ENCODE measurements at regions not wholly inside any gene's neighbourhood (a gene's known extent, or its start where the extent isn't known, plus 50 kb on each side); places are given as distances from the start of the nearest gene placed in this dataset.
A peak's percentile ranks its signal among the peaks of the same experiment; 100 is the strongest.
"Not testable (repeated sequence)": the region's sequence is repeated elsewhere in the genome, so short reads cannot be mapped to it uniquely, and the experiment has no call there.

DNA sequence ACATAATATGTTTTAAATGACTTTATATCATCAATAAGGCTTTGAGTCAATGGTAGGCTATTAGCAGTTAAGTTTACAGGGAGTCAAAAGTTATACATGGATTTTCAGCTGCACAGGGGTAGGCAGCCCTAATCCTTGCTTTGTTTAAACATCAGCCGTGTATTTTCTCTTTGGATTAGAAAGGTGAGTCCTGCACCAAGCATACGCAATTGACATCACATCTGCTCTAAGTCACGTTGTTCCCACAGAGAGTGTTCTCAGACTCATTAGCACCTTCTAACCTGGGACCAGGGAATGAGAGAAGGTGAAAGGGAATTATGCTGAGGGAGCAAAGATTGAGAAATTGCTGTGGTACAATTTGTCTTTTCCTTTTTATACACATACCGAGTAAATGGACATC, 148.6 kb upstream of the ZNF804B start:
- no peak for DNase-seq

DNA sequence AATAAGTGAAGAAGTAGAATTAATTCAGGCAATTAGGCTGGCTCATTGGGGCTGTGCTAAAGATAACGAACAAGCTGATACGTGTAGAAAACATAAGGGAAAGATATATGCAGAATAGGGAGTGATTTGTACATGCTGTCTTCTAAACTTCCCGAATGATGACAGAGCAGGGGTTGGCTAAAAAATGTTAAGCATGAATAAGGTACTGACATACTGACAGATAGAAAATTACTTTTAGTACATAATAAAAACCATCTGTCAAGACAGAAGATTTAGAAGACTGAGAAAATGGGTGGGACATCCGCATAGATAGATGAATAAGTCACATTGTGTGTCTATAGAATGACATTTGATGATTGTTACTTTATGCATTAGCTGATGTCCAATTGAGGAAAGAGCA, 158.8 kb upstream of the ZNF804B start:
- no peak for DNase-seq

DNA sequence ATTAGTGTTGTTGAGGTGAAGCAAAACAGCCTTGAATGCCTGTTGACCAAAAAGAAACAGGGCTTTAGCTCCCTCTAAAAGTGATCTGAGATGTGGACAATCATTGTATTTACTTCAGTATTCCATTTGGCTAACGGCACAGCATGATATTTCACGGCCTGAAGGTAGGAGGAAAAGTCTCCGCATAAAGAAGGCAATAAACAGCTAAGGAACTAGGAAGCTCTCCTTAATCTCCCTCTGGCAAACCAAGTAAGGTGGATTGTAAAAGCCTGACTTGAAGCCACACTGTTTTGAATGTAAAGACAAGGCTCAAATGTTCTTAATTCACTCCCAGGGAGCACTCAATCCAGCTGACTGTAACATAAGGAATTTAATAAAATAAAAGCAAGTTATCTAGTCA, 160.0 kb upstream of the ZNF804B start:
- DNase-seq, result no peak

DNA sequence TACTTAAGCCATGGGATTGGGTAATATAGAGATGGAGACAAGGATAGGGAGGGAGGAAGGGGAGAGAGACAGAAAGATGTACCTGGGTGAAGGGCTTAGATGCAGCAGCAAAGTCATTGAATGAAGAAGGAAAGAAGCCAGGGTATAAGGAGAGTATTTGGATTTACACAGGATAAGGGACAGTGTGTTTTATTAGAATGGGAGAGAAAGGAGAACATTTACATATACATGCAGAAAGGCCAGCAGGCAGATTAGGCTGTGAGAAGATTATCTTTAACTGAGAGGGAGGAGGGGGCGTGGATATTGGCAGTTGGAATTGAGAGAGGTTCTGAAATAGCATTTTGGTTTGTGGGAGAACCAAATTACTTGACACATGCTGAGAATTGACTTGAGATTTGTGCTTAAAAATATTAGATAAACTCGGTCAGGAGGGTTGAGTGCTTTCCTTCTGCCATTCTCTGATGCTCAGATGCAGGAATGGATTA, 161.5 kb upstream of the ZNF804B start:
- DNase-seq, result no peak

DNA sequence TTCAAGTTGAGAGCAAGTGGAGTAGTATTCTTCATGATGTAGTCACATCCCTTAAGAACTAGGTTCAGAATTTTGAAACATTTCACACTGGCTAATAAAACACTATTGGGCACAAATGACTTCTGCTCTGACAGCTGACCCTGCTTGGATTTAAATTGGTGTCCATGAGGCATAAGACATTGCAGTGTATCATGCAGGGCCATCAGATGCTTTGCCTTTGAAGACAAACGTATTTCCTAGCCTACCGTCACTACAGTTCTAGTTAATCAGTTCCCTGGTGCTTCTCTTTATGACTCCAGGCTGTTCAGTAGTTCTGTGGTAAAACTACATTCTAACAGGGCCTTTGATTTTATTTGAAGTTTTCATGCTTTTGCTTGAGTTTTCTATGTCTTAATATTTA, 168.5 kb upstream of the ZNF804B start:
- DNase-seq, result no peak

DNA sequence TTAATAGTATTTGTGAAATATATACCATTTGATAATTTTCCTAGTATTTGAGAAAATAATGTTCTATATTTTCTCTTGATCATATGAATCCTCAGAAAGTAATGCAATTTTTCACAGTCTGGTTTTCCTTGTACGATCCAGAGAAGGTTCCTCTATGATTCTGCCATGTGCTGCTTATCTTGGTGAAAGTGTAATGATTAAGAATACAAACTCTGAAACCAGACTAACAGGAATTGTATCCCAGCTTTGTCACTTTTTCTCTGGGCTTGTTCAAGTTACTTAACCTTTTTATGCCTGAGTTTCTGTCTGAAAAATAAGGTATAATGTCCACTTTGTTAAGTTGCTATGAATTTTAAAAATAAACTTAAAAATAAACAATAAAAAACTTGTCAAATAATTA, 169.6 kb upstream of the ZNF804B start:
- DNase-seq, result no peak

DNA sequence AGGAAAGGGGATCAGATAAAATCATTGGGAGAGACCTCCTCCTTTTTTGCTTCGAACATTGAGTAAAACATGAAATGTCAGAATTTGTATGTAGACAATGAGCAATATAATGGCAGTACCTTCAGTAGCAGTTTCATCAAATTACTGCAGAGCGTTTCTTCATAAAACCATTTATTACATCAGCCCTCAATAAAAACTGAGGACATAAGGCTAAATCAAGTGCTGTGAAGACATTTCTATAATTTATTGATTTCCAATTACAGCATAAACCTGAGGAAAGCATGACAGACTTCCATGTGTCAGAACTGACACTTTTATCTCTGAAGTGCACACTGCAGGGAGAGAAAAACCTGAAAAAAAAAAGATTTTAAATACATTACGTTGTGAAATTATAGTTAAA, 172.6 kb upstream of the ZNF804B start:
- DNase-seq, result no peak

DNA sequence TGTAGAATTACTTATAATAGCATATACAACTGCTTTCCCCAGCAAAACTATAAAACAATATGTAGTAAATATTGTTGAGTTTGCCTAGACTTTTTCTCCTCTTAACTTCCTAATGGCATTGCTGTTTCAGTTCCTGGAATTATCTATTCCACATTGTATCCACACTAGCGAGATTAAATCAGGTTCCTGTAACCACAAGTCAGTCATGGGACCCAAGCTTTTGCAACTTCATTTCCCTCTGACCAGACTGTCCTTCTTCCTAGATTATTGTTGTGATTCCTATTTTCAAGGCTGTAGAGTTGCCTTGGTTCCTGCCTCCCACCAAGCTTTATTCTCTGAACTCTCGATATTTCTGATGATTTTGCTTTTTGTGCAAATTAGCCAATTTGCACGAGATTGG, 173.3 kb upstream of the ZNF804B start:
- DNase-seq, result no peak

DNA sequence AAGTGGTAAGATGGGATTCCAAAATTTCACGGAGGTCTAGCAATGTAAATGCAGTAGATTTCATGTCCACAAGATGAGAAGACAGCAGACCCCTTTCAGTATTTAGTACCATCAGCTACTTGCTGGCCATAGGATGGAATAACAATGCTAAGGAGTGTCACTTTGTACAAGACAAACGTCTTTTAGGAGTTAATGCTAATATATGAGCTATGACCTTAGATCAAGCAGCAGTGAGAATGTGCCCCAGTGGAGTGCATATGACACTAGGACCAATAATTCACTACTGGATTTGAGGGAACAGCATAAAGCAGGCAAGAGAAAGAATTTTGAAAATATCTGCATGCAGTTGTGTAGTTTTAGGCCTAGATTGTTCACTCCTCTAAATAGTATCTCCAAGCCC, 182.8 kb upstream of the ZNF804B start:
- no peak for DNase-seq

DNA sequence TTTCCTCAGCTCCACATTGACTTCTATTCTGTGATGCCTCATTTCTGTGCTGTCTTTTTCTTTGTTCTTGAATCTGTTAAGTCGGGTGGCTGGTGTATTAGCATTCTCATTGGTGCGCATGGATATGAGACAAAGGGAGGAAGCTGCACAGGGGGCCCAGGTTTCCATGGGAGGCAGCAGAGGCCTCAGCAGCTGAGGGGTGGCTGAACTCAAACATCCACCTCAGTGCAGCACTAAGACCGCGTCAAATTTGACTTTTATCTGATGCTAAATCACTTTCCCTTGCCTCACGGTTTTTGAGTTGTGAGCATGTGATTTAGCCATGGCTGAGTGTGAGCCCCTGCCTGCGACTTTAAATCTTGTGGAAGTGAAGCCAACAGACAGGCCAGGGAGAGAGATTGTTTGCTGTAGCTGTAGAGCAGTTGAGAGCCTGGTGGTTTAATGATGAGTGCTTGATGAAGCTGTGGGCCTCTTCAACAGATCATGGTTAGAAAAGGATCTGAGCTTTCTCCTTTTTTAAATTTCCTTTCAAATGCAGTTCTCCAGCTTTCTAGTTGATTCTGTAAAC, 193.3 kb upstream of the ZNF804B start:
- no peak for DNase-seq

DNA sequence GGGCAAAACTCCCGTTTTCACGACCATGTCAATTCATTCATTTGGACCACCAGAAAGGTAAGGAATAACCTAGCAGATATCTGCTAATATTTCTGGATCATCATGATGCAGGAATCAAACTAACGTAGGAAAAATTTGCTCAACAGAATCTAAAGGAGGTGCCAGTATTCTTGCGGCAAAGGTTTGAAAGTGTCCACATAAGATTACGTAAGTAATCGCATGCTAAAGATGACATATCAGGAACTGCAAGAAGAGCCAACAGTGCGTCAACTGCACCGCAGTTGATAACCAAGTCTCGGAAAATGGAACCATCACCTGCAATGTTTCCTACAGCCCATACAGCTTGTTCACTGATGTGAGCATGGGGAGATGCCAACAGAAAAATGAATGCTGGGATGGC, 194.1 kb upstream of the ZNF804B start:
- DNase-seq, result no peak

DNA sequence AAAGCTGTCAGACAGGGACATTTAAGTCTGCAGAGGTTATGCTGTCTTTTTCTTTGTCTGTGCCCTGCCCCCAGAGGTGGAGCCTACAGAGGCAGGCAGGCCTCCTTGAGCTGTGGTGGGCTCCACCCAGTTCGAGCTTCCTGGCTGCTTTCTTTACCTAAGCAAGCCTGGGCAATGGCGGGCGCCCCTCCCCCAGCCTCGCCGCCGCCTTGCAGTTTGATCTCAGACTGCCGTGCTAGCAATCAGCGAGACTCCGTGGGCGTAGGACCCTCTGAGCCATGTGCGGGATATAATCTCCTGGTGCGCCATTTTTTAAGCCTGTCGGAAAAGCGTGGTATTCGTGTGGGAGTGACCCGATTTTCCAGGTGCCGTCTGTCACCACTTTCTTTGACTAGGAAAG, 203.1 kb upstream of the ZNF804B start:
- not testable (repeated sequence) for DNase-seq

DNA sequence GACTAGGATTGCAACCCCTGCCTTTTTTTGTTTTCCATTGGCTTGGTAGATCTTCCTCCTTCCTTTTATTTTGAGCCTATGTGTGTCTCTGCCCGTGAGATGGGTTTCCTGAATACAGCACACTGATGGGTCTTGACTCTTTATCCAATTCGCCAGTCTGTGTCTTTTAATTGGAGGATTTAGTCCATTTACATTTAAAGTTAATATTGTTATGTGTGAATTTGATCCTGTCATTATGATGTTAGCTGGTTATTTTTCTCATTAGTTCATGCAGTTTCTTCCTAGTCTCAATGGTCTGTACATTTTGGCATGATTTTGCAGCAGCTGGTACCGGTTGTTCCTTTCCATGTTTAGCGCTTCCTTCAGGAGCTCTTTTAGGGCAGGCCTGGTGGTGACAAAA, 204.7 kb upstream of the ZNF804B start:
- DNase-seq, result not testable (repeated sequence)

DNA sequence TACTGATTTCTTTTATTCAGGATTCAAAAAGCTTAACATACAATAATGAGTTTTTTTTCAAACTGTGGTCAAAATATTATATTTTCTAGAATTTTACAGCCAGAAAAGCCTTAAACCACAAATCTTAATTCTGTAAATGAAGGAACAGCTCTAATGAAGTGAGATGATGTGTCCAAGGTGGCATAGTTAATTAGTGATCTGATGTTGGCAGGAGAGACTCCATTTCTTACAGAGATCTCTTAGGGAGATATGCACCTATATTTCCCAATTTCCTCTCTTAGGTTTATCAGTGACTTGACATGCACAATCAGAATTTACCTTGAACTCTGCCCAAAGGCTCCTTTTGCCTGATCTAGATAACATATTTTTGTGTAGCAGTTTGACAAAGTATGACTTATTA, 211.1 kb upstream of the ZNF804B start:
- no peak for DNase-seq

DNA sequence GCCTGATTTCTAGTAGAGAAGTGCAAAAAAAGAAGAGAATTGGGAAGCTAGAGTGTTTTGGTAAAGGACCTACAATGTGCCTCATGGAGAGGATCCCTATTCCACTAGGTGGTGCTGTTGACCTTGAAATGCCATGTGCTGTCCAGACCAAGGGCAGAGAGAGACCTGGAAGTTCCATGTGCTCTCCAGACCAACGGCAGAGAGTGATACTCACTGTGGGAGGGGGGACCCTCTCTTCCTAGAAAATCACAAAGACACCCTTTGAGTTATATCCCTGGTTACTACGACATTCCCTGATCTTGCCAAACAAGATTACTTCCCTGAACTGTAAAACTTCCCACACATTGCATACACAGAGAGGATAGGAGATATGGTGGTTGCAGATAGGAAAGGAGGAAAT, 212.7 kb upstream of the ZNF804B start:
- DNase-seq, result peak; percentile 64

DNA sequence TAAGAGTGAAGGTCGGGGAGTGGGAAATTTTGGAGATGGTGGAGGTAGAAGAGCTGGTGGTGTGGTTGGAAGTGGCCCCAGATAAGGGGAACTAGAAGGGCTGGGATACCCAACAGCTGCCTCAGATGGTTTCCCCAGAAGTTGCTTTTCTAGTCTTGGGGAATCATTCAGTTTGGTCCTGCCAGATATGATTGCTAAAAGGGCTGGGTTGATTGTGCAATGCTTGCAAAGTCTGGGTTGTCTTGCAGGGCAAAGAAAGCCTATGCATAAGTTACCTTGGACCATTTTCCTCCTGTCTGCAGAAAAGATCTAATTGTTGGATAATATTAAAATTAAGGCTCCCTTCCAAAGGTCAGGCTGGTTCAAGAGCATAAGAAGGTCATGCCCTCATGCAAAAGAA, 213.8 kb upstream of the ZNF804B start:
- DNase-seq, result no peak

DNA sequence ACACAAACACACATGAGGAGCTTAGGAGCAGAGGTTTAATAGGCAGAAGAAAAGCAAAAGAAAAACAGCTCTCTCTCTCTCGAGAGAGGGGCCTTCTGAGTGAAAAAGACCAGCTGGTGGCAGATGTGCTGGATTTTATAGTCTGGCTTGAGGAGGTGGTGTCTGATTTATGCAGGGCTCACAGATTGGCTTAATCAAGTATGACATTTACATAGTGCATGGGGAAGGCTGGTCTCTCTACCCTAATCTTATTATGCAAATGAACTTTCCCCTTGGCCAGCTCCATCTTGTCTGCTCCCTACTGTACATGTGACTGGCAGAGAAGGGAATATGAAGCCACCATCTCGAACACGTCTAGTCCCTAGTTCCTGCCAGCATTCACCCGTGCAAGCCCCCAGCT, 219.5 kb upstream of the ZNF804B start:
- DNase-seq, result no peak

DNA sequence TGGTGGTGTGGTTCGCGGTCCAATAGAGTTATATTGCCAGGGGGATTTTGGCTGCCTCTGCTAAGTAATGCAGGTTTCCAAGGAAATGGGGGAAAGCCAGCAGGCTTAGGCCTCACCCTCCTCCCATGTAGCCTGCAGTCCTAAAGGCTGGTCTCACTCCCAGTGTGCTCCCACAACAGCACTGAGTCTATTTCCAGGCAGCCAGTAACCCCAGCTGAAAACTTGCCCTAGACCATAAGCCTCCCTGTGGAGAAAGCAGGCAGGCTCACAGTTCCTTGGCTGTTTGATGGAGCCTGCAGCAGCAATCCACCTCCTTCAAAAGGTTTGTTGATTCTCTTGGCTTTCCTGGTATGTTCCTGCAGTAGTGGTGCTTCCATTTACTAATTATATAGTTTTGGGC, 220.0 kb upstream of the ZNF804B start:
- no peak for DNase-seq

DNA sequence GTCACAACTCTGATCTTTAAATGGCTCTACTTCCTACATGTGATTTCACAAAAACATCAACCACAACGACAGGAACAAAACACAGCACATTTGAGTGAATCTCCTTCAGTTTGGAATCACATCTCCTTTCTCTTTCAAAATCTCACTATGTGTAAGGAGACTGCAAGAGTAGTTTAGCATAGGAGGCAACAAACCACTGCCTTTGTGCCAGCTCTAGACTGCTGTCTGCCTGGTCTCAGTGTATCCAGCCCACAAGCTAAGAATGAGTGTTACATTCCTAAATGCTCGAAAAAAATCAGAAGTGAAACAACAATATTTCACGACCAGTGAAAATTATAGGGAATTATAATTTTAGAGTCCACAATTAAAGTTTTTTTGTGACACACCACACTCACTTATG, 217.0 kb upstream of the STEAP4 start:
- DNase-seq, result no peak

DNA sequence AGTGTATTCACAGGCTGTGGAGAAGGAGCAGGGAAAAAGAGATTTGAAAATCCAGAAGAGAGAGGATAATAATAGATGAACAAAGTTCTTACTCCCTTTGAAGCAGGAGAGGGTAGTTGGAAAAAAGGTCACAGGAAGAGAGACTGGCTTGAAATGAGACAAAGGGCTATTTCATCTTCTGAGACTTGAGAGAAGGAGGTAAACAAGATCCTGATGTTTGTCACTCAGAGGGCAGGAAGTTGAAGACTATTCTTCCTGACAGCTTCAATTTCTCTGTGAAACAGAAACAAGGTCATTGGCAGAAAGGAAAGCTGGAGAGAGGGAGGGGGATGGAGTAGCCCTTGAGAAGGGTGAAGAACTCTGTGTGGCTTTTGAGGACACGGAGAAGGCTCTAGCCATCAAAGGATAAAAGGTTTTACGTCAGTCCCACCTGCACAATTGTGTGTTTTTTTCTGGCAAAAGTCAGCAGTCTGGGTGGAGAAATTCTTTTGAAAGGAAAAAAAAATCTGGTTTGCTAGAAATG, 216.1 kb upstream of the STEAP4 start:
- DNase-seq, result no peak

DNA sequence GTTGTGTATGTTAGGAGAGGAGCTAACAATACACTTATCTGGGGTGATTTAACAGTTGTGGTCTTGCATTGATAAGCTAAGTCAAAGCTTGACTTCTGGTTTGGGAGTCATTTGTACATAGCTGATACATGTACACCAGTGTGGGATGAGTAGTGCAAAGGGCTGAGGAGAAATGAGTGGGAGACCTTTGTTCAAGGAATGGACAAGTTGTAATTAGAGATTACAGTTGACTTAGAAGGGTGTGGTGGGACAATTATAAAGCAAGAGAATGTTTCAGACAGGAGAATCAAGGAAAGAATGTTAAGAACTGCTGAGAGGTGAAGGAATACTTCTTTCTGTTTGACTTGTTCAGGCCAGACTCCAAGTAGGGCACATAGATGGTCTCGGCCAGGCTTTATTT, 209.7 kb upstream of the STEAP4 start:
- DNase-seq, result no peak

DNA sequence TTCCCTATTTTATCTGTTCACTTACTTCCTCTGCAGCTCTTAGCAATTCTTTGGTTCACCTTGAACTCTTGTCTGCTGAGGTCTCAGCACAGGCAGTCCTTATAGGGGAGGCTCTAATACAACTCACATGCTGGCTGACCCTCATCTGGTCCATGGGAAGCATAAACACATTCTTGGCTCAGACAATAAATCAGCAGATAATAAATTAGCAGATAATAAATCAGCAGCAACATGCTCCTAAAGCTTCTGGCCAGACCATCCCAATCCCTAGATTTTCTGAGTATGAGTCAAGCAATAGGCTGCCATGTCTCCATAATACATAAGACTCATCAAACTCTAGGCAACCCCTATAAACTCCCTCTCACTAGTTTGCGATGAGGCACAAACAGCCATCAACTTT, 208.6 kb upstream of the STEAP4 start:
- no peak for DNase-seq

DNA sequence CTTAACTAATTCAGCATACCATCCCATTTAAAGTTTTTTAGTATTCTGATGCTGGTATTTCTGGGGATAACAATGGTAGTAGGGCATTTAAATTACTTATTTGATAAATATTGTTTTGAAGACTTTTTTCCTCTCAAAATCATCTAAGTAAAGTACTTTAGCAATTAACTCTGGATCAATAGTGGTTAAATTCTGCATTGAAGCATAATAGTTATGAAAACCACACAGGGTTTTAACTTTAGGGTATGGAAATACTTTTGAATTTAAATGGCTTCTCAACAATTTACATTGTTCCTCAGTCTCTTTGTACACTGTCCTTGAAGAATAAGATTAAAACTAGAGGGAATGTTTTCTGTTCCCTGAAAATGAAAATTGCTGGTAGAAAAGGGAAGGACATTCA, 202.6 kb upstream of the STEAP4 start:
- no peak for DNase-seq

DNA sequence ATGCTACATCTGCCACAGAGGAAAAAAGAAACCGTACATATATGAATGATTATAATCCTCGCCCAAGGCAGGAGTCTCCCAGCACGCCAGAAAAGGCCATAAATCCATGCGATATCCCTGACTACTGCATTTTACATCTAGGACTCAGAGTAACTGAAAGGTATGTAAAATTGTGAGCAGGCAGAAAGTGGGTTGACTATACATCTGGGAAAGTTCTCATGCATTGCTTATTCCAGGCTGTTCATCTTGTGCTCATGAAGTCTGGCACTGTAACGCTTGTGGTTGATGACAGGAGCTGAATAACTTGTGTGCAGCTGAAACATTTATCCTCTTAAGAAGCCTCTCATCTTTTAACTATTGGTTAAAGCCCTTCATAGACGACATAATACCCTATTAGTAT, 193.4 kb upstream of the STEAP4 start:
- DNase-seq, result no peak

DNA sequence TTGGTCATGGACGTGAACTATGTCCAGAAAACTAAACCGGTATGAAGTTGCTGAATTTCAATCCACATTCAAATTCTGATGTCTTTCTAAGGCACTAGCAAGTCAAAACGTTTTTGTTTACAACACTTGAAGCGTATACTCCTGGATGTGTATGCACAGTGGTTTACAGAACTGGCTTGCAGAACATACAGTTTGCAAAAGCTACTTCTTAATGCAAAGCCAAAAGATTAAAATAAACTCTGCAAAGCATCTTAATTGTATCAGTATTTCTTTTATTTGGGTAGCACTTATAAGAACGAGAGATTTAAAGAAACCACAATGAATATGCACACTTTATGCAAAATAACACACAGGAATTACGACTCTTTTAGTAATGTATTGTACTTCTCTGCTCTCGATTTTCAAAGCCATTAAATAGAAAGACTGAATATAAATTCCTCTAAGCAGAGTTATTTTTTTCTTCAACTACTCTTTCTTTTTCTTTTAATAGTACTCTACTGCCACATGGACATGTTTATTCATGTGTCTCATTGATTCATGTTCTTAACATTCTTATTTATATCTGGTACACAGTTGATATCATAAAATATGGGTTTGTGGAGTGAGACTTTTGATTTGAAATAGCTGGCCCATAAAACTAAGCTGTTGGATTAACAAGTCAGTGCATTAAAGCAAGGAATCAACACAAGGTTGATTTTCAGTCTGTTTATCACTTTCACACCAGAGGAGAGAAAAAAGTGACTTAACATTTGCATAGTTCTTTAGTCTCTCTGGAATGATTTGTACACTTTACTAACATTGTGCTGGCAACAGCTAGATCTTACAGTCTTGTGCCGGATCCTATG, 189.4 kb upstream of the STEAP4 start:
- no peak for DNase-seq

All from activated CD4-positive, alpha-beta T cell treated with anti-CD3 and anti-CD28 coated beads, Interleukin-2, Interleukin-6, amounts not matched to agents 100 ng/mL and 50 ng/mL, durations not matched to agents 16 hours and 8 hours (primary cell).